GM13976 (cell line): ENCODE measurements at regions not wholly inside any gene's neighbourhood (a gene's known extent, or its start where the extent isn't known, plus 50 kb on each side); places are given as distances from the start of the nearest gene placed in this dataset.

Source experiments
- DNase-seq: peaks from one replicate; pipeline ENCODE4 v3.0.0; 2012; ENCODE audit warnings: low spot score
- CTCF ChIP-seq: IDR thresholded peaks from 2 replicates; pipeline ENCODE4 v1.5.1; 2012; ENCODE audit warnings: borderline replicate concordance, mild to moderate bottlenecking; ENCODE audit not compliant: insufficient read depth; ENCODE audit errors: extremely low read depth, missing control alignments, control extremely low read depth
- in situ Hi-C: fragments of 300-500 bp; cut with MboI; formaldehyde crosslinking; loops from one replicate; pipeline ENCODE4 v1.12.0; 2022; ENCODE audit warnings: low sequenced_read_pairs, mixed read lengths, inconsistent platforms; ENCODE audit not compliant: unreplicated experiment

GRCh38 chr6:126516411-126516810, 176.5 kb downstream of the CENPW start:
- TF ChIP-seq CTCF = no peak
- in situ Hi-C loops = no loop called here
- no peak for DNase-seq

GRCh38 chr6:126524811-126525326, 185.0 kb downstream of the CENPW start:
- DNase-seq = no peak
- no peak for TF ChIP-seq CTCF
- in situ Hi-C loops = no loop called here

- no peak for TF ChIP-seq CTCF
- in situ Hi-C loops = no loop called here
- no peak for DNase-seq
Observed at GRCh38 chr6:126526547-126526946, 186.6 kb downstream of the CENPW start.

- no peak for TF ChIP-seq CTCF
- DNase-seq = no peak
- in situ Hi-C loops = no loop called here
Observed at GRCh38 chr6:126526996-126527606, 187.2 kb downstream of the CENPW start.

- in situ Hi-C loops = no loop called here
- no peak for DNase-seq
- TF ChIP-seq CTCF = no peak
Observed at GRCh38 chr6:126529637-126530362, 189.9 kb downstream of the CENPW start.

- no peak for TF ChIP-seq CTCF
- in situ Hi-C loops = no loop called here
- no peak for DNase-seq
Observed at GRCh38 chr6:126530775-126531174, 190.9 kb downstream of the CENPW start.
